SKM-1 treated with dmso at 0.1 percent for 144 hours (cell line): ENCODE measurements at regions not wholly inside any gene's neighbourhood (a gene's known extent, or its start where the extent isn't known, plus 50 kb on each side); places are given as distances from the start of the nearest gene placed in this dataset.
"Not testable (repeated sequence)": the region's sequence is repeated elsewhere in the genome, so short reads cannot be mapped to it uniquely, and the experiment has no call there.

Experiments
- DNase-seq: peaks from one replicate; lab custom pipeline; 2025; ENCODE audit not compliant: unreplicated experiment; lab: John Stamatoyannopoulos, UW

- DNase-seq = no peak
Observed at GRCh38 chr1:31485166-31485565, 72.2 kb downstream of the SERINC2 start.

- DNase-seq = no peak
Observed at GRCh38 chr1:31487143-31487542, 74.1 kb downstream of the SERINC2 start.

- DNase-seq = no peak
Observed at GRCh38 chr1:31487721-31488293, 74.8 kb downstream of the SERINC2 start.

GRCh38 chr1:31488528-31488927 is 75.5 kb downstream of the SERINC2 start:
- no peak for DNase-seq

GRCh38 chr1:31489575-31489974 is 76.6 kb downstream of the SERINC2 start:
- not testable (repeated sequence) for DNase-seq

GRCh38 chr1:31490596-31490995 is 77.6 kb downstream of the SERINC2 start:
- not testable (repeated sequence) for DNase-seq

GRCh38 chr1:31495351-31495750 is 81.0 kb upstream of the TINAGL1 start:
- DNase-seq = not testable (repeated sequence)

GRCh38 chr1:31495770-31496169 is 80.5 kb upstream of the TINAGL1 start:
- not testable (repeated sequence) for DNase-seq

- DNase-seq = no peak
Observed at GRCh38 chr1:31497601-31498000, 78.7 kb upstream of the TINAGL1 start.

- DNase-seq = no peak
Observed at GRCh38 chr1:31498376-31499040, 77.8 kb upstream of the TINAGL1 start.

GRCh38 chr1:31501505-31501904 is 74.8 kb upstream of the TINAGL1 start:
- no peak for DNase-seq

- no peak for DNase-seq
Observed at GRCh38 chr1:31502253-31502652, 74.1 kb upstream of the TINAGL1 start.

GRCh38 chr1:31502926-31503511 is 73.3 kb upstream of the TINAGL1 start:
- no peak for DNase-seq

- no peak for DNase-seq
Observed at GRCh38 chr1:31503570-31503969, 72.7 kb upstream of the TINAGL1 start.

- no peak for DNase-seq
Observed at GRCh38 chr1:31504001-31504400, 72.3 kb upstream of the TINAGL1 start.

- peak; percentile 31 for DNase-seq
Observed at GRCh38 chr1:31505911-31506497, 70.3 kb upstream of the TINAGL1 start.

GRCh38 chr1:31507221-31507620 is 69.1 kb upstream of the TINAGL1 start:
- DNase-seq = no peak

- no peak for DNase-seq
Observed at GRCh38 chr1:31507676-31508530, 68.4 kb upstream of the TINAGL1 start.

- no peak for DNase-seq
Observed at GRCh38 chr1:31509124-31510072, 66.9 kb upstream of the TINAGL1 start.

GRCh38 chr1:31510304-31510703 is 66.0 kb upstream of the TINAGL1 start:
- no peak for DNase-seq
